Transverse colon (tissue), 4 donors: ENCODE measurements at regions not wholly inside any gene's neighbourhood (a gene's known extent, or its start where the extent isn't known, plus 50 kb on each side); places are given as distances from the start of the nearest gene placed in this dataset.
"Not testable (repeated sequence)": the region's sequence is repeated elsewhere in the genome, so short reads cannot be mapped to it uniquely, and the experiment has no call there.

ENCODE experiments used
- DNase-seq: peaks from one replicate; pipeline ENCODE4 v3.0.0-alpha.2; 2019
- H3K27ac ChIP-seq, 4 donors: fragments of 200-600 bp; sonication (generic); 2 replicates each; pipeline ENCODE4 v1.5.1; 2016 to 2018; ENCODE audit warnings: inconsistent platforms in 4 of 4
- H3K27me3 ChIP-seq: fragments of 200-600 bp; sonication (generic); 2 replicates; pipeline ENCODE4 v1.5.1; 2017; ENCODE audit warnings: inconsistent platforms
- H3K36me3 ChIP-seq, 4 donors: fragments of 200-600 bp; sonication (generic); 2 replicates each; pipeline ENCODE4 v1.5.1; 2017 to 2019; ENCODE audit warnings: inconsistent platforms in 4 of 4
- H3K4me1 ChIP-seq, 4 donors: fragments of 200-600 bp; sonication (generic); 2 replicates each; pipeline ENCODE4 v1.5.1; 2017 to 2020; ENCODE audit warnings: inconsistent platforms in 4 of 4
- H3K4me3 ChIP-seq, 4 donors: fragments of 200-600 bp; sonication (generic); 1 replicate in 1 of 4; 2 replicates in 3 of 4; pipeline versions ENCODE4 v1.5.1 to v1.6.1; 2017 to 2019; ENCODE audit warnings: inconsistent platforms in 4 of 4
- H3K9me3 ChIP-seq, 2 donors: fragments of 200-600 bp; sonication (generic); 2 replicates each; pipeline ENCODE4 v1.5.1; 2017 to 2019; ENCODE audit warnings: inconsistent platforms in 2 of 2
- WGBS, 2 donors: methylation state at CpG; one replicate each; pipeline ENCODE4 v1.1.5; 2018; ENCODE audit warnings: low coverage in 1 of 2; 5-methylcytosine and 5-hydroxymethylcytosine counted together
- in situ Hi-C, 4 donors: fragments of 200-750 bp; cut with MboI; loops; one replicate each; pipeline versions ENCODE4 v1.15.0 to v1.15.1; 2017; ENCODE audit warnings: low sequenced_read_pairs in 3 of 4, low pct_ligation_motif_present in 1 of 4, low pct_unique_long_range_greater_than_20kb in 1 of 4
- intact Hi-C: fragments of 100-400 bp; cut with DNase I; formaldehyde crosslinking; loops from one replicate; pipeline ENCODE4 v1.15.1; 2023; ENCODE audit warnings: low total_unique reads

GRCh38 chr1:120994614-120995013 lies 105.0 kb downstream of the PPIAL4A start:
- in situ Hi-C loops, H3K4me3 ChIP-seq, H3K36me3 ChIP-seq, H3K9me3 ChIP-seq, intact Hi-C loops, H3K4me1 ChIP-seq, H3K27ac ChIP-seq, DNase-seq, H3K27me3 ChIP-seq: not testable (repeated sequence)
- 100% methylated on average over 1 to 2 of the region's 2 CpGs for WGBS, 2 donors

- DNase-seq, H3K27me3 ChIP-seq, in situ Hi-C loops, H3K27ac ChIP-seq, H3K36me3 ChIP-seq, H3K4me1 ChIP-seq, H3K9me3 ChIP-seq, H3K4me3 ChIP-seq, intact Hi-C loops: not testable (repeated sequence)
- no CpG with 5 or more reads among the region's 1 CpG for WGBS, 2 donors
Measured at GRCh38 chr1:120995025-120995424, 105.5 kb downstream of the PPIAL4A start.

- H3K9me3 ChIP-seq, H3K4me3 ChIP-seq, H3K36me3 ChIP-seq, H3K27ac ChIP-seq, DNase-seq, intact Hi-C loops, H3K27me3 ChIP-seq, in situ Hi-C loops, H3K4me1 ChIP-seq: not testable (repeated sequence)
- WGBS, 2 donors, result no CpG with 5 or more reads among the region's 10 CpGs
Measured at GRCh38 chr1:121001090-121001726, 111.6 kb downstream of the PPIAL4A start.

- H3K27ac ChIP-seq, intact Hi-C loops, in situ Hi-C loops, H3K36me3 ChIP-seq, DNase-seq, H3K9me3 ChIP-seq, H3K4me1 ChIP-seq, H3K4me3 ChIP-seq: not testable (repeated sequence)
- WGBS, 2 donors, result no CpG with 5 or more reads among the region's 3 CpGs
- peaks cover 14% of the 10 kb centered on the region for H3K27me3 ChIP-seq
Measured at GRCh38 chr1:121003230-121003629, 113.7 kb downstream of the PPIAL4A start.

- Histone ChIP-seq H3K4me1 (peaks cover 0 to 11% (median 0%) of the 10 kb centered on the region in 4 donors), H3K27me3 (peaks cover 25% of the 10 kb centered on the region)
- H3K4me3 ChIP-seq, H3K27ac ChIP-seq, H3K36me3 ChIP-seq, intact Hi-C loops, H3K9me3 ChIP-seq, DNase-seq, in situ Hi-C loops: not testable (repeated sequence)
- 66% methylated on average over 21 of the region's 21 CpGs; no CpG with 5 or more reads in 1 of the 2 donors for WGBS, 2 donors
Measured at GRCh38 chr1:121006826-121007225, 117.3 kb downstream of the PPIAL4A start.

- H3K4me3 ChIP-seq, H3K9me3 ChIP-seq, DNase-seq, in situ Hi-C loops, H3K27ac ChIP-seq, intact Hi-C loops, H3K36me3 ChIP-seq: not testable (repeated sequence)
- Histone ChIP-seq H3K27me3 (peaks cover 25% of the 10 kb centered on the region), H3K4me1 (peaks cover 0 to 11% (median 0%) of the 10 kb centered on the region in 4 donors)
- WGBS, 2 donors, result 0 to 40% methylated on average over 4 to 8 of the region's 10 CpGs
Measured at GRCh38 chr1:121007755-121008154, 118.2 kb downstream of the PPIAL4A start.

GRCh38 chr1:121008512-121009215 lies 119.1 kb downstream of the PPIAL4A start:
- 19% methylated on average over 37 of the region's 46 CpGs; no CpG with 5 or more reads in 1 of the 2 donors for WGBS, 2 donors
- intact Hi-C loops, H3K27ac ChIP-seq, H3K36me3 ChIP-seq, DNase-seq, H3K9me3 ChIP-seq, in situ Hi-C loops: not testable (repeated sequence)
- Histone ChIP-seq H3K27me3 (peaks cover 25% of the 10 kb centered on the region), H3K4me3 (peak overlapping the region in 2 of 4 donors; percentile 15 to 37), H3K4me1 (peaks cover 0 to 11% (median 0%) of the 10 kb centered on the region in 4 donors)

- 30% methylated on average over 28 of the region's 59 CpGs; no CpG with 5 or more reads in 1 of the 2 donors for WGBS, 2 donors
- Histone ChIP-seq H3K4me3 (peak overlapping the region in 2 of 4 donors; percentile 15 to 37), H3K27me3 (peaks cover 25% of the 10 kb centered on the region), H3K4me1 (peaks cover 0 to 11% (median 0%) of the 10 kb centered on the region in 4 donors)
- DNase-seq, H3K36me3 ChIP-seq, intact Hi-C loops, in situ Hi-C loops, H3K9me3 ChIP-seq, H3K27ac ChIP-seq: not testable (repeated sequence)
Measured at GRCh38 chr1:121009216-121010057, 119.9 kb downstream of the PPIAL4A start.

- peaks cover 0 to 11% (median 0%) of the 10 kb centered on the region in 4 donors for H3K4me1 ChIP-seq
- DNase-seq, H3K4me3 ChIP-seq, H3K9me3 ChIP-seq, in situ Hi-C loops, intact Hi-C loops, H3K27ac ChIP-seq, H3K36me3 ChIP-seq: not testable (repeated sequence)
- no CpG with 5 or more reads among the region's 22 CpGs for WGBS, 2 donors
- H3K27me3 ChIP-seq, result peaks cover 25% of the 10 kb centered on the region
Measured at GRCh38 chr1:121010141-121010540, 120.6 kb downstream of the PPIAL4A start.

- H3K9me3 ChIP-seq, H3K4me1 ChIP-seq, in situ Hi-C loops, H3K36me3 ChIP-seq, intact Hi-C loops, DNase-seq, H3K4me3 ChIP-seq, H3K27ac ChIP-seq: not testable (repeated sequence)
- WGBS, 2 donors, result 22% methylated on average over 1 of the region's 1 CpG; no CpG with 5 or more reads in 1 of the 2 donors
- peaks cover 12% of the 10 kb centered on the region for H3K27me3 ChIP-seq
Measured at GRCh38 chr1:121013181-121013580, 123.6 kb downstream of the PPIAL4A start.
